ENCODE measurements at regions not wholly inside any gene's neighbourhood (a gene's known extent, or its start where the extent isn't known, plus 50 kb on each side); places are given as distances from the start of the nearest gene placed in this dataset.

GRCh38 chr6:165118736-165119135 lies 190.7 kb downstream of the C6orf118 start:
- Histone ChIP-seq H3K36me3 (replicated peaks in 1 of 2; ENCODE audit: control insufficient read depth in 1 of 2, insufficient read depth in 2 of 2, low read length in 2 of 2) (no peaks in the 10 kb centered on the region), H3K9me3 (ENCODE audit: low read length) (peaks cover 83% of the 10 kb centered on the region), H3K27ac (ENCODE audit: extremely low read length, insufficient read depth, low read length) (no peak overlapping the region), H3K9ac (ENCODE audit: insufficient read depth, low read depth, low read length) (no peak overlapping the region), H2AFZ (ENCODE audit: low read length) (no peak overlapping the region), H3K4me1 (ENCODE audit: insufficient read depth, low read length) (no peaks in the 10 kb centered on the region), H3K4me3 (replicated peaks in 1 of 3; ENCODE audit: insufficient read depth in 1 of 3, low read depth in 2 of 3, low read length in 3 of 3) (no peak overlapping the region), H3K27me3 (ENCODE audit: control insufficient read depth in 1 of 2, insufficient read depth in 2 of 2, low read length in 2 of 2) (no peaks in the 10 kb centered on the region), H4K20me1 (ENCODE audit: insufficient read depth, low read length) (no peaks in the 10 kb centered on the region), H3K4me2 (ENCODE audit: low read depth, low read length) (no peak overlapping the region), H3K79me2 (ENCODE audit: insufficient read depth, low read length) (no peaks in the 10 kb centered on the region)
- no TSS peak for BruUV-seq (replicated peaks)
- POLR2A ChIA-PET = no interaction called here
- in situ Hi-C loops (cut with HindIII; ENCODE audit: extremely low pct_ligation_motif_present, low pct_unique_long_range_greater_than_20kb) (no loop called here), intact Hi-C loops (cut with micrococcal nuclease; ENCODE audit: unreplicated experiment) (no loop called here)
- TF ChIP-seq HOXA3 (CRISPR knock-in tag; IDR thresholded peaks at IDR 0.05) (no peak), ZFY (CRISPR knock-in tag; IDR thresholded peaks at IDR 0.05) (no peak), ZBTB20 (CRISPR knock-in tag; IDR thresholded peaks at IDR 0.05; ENCODE audit: borderline replicate concordance, low read depth) (no peak)
- ATAC-seq (no peak), DNase-seq (ENCODE audit: low spot score) (no peak), FAIRE-seq (no peak)
- CTCF ChIA-PET (ENCODE audit: low intra/inter-chr PET ratio, low total read pairs) = no interaction called here
- 7% methylated on average over 5 of the region's 5 CpGs for WGBS (ENCODE audit: low lambda C conversion rate)

- CTCF ChIA-PET (ENCODE audit: low intra/inter-chr PET ratio, low total read pairs) = no interaction called here
- ATAC-seq (no peak), DNase-seq (ENCODE audit: low spot score) (no peak), FAIRE-seq (no peak)
- Histone ChIP-seq H3K27me3 (ENCODE audit: control insufficient read depth in 1 of 2, insufficient read depth in 2 of 2, low read length in 2 of 2) (no peaks in the 10 kb centered on the region), H4K20me1 (ENCODE audit: insufficient read depth, low read length) (no peaks in the 10 kb centered on the region), H3K4me2 (ENCODE audit: low read depth, low read length) (no peak overlapping the region), H3K79me2 (ENCODE audit: insufficient read depth, low read length) (no peaks in the 10 kb centered on the region), H3K36me3 (replicated peaks in 1 of 2; ENCODE audit: control insufficient read depth in 1 of 2, insufficient read depth in 2 of 2, low read length in 2 of 2) (no peaks in the 10 kb centered on the region), H3K4me3 (replicated peaks in 1 of 3; ENCODE audit: insufficient read depth in 1 of 3, low read depth in 2 of 3, low read length in 3 of 3) (no peak overlapping the region), H2AFZ (ENCODE audit: low read length) (no peak overlapping the region), H3K4me1 (ENCODE audit: insufficient read depth, low read length) (no peaks in the 10 kb centered on the region), H3K9ac (ENCODE audit: insufficient read depth, low read depth, low read length) (no peak overlapping the region), H3K27ac (ENCODE audit: extremely low read length, insufficient read depth, low read length) (no peak overlapping the region), H3K9me3 (ENCODE audit: low read length) (peaks cover 92% of the 10 kb centered on the region)
- intact Hi-C loops (cut with micrococcal nuclease; ENCODE audit: unreplicated experiment) = no loop called here
- no TSS peak for BruUV-seq (replicated peaks)
- in situ Hi-C loops (cut with HindIII; ENCODE audit: extremely low pct_ligation_motif_present, low pct_unique_long_range_greater_than_20kb) = no loop called here
- WGBS (ENCODE audit: low lambda C conversion rate) = 2% methylated on average over 3 of the region's 3 CpGs
- TF ChIP-seq ATF7-NPFF (CRISPR knock-in tag; IDR thresholded peaks at IDR 0.05; ENCODE audit: low read depth) (no peak), KAT2B (IDR thresholded peaks at IDR 0.05; ENCODE audit: borderline replicate concordance, low read depth, low read length) (no peak), PATZ1 (CRISPR knock-in tag; IDR thresholded peaks at IDR 0.05) (no peak), CERS6 (CRISPR knock-in tag; IDR thresholded peaks at IDR 0.05) (no peak), ZNF343 (CRISPR knock-in tag; IDR thresholded peaks at IDR 0.05) (no peak), NBN (conservative IDR thresholded peaks at IDR 0.05) (no peak), TERF1 (CRISPR knock-in tag; IDR thresholded peaks at IDR 0.05) (no peak)
- POLR2A ChIA-PET = no interaction called here
These were observed 191.6 kb downstream of the C6orf118 start for GRCh38 chr6:165117806-165118205.

Data from HepG2 (cell line).